ENCODE measurements at regions not wholly inside any gene's neighbourhood (a gene's known extent, or its start where the extent isn't known, plus 50 kb on each side); places are given as distances from the start of the nearest gene placed in this dataset.
A peak's percentile ranks its signal among the peaks of the same experiment; 100 is the strongest.

- Histone ChIP-seq H3K4me1 (no peaks in the 10 kb centered on the region), H3K27ac (no peak overlapping the region), H3K9me3 (no peaks in the 10 kb centered on the region), H3K36me3 (no peaks in the 10 kb centered on the region), H3K4me3 (no peak overlapping the region), H3K27me3 (no peaks in the 10 kb centered on the region)
- TF ChIP-seq POLR2A (IDR thresholded peaks at IDR 0.05) (no peak), CTCF (IDR thresholded peaks at IDR 0.05 in 4 of 5, conservative IDR thresholded peaks at IDR 0.05 in 1 of 5) (no peak)
- intact Hi-C loops (cut with DNase I; ENCODE audit: low total_unique reads): no loop called here
- ATAC-seq (no peak), DNase-seq (no peak)
- in situ Hi-C loops (cut with MboI; ENCODE audit: low sequenced_read_pairs in 4 of 4): no loop called here
Observed at GRCh38 chr5:7105358-7105757, 290.6 kb upstream of the ADCY2 start.

GRCh38 chr5:7117961-7118360, 278.0 kb upstream of the ADCY2 start:
- Histone ChIP-seq H3K4me3 (no peak overlapping the region), H3K36me3 (no peaks in the 10 kb centered on the region), H3K4me1 (no peaks in the 10 kb centered on the region), H3K9me3 (no peaks in the 10 kb centered on the region), H3K27me3 (no peaks in the 10 kb centered on the region), H3K27ac (no peak overlapping the region)
- TF ChIP-seq CTCF (IDR thresholded peaks at IDR 0.05 in 4 of 5, conservative IDR thresholded peaks at IDR 0.05 in 1 of 5) (no peak), POLR2A (IDR thresholded peaks at IDR 0.05) (no peak)
- ATAC-seq: no peak
- in situ Hi-C loops (cut with MboI; ENCODE audit: low sequenced_read_pairs in 4 of 4) (no loop called here), intact Hi-C loops (cut with DNase I; ENCODE audit: low total_unique reads) (no loop called here)
- no peak for DNase-seq

GRCh38 chr5:7131680-7132079, 264.3 kb upstream of the ADCY2 start:
- Histone ChIP-seq H3K4me3 (no peak overlapping the region), H3K36me3 (no peaks in the 10 kb centered on the region), H3K9me3 (no peaks in the 10 kb centered on the region), H3K27ac (no peak overlapping the region), H3K27me3 (no peaks in the 10 kb centered on the region), H3K4me1 (no peaks in the 10 kb centered on the region)
- DNase-seq (no peak), ATAC-seq (no peak)
- in situ Hi-C loops (cut with MboI; ENCODE audit: low sequenced_read_pairs in 4 of 4): no loop called here
- intact Hi-C loops (cut with DNase I; ENCODE audit: low total_unique reads): no loop called here
- TF ChIP-seq POLR2A (IDR thresholded peaks at IDR 0.05) (no peak), CTCF (IDR thresholded peaks at IDR 0.05 in 4 of 5, conservative IDR thresholded peaks at IDR 0.05 in 1 of 5) (no peak)

GRCh38 chr5:7146886-7147285, 249.1 kb upstream of the ADCY2 start:
- in situ Hi-C loops (cut with MboI; ENCODE audit: low sequenced_read_pairs in 4 of 4) (no loop called here), intact Hi-C loops (cut with DNase I; ENCODE audit: low total_unique reads) (no loop called here)
- Histone ChIP-seq H3K9me3 (no peaks in the 10 kb centered on the region), H3K36me3 (no peaks in the 10 kb centered on the region), H3K4me3 (no peak overlapping the region), H3K4me1 (no peaks in the 10 kb centered on the region), H3K27ac (no peak overlapping the region), H3K27me3 (no peaks in the 10 kb centered on the region)
- DNase-seq (no peak), ATAC-seq (no peak)
- TF ChIP-seq POLR2A (IDR thresholded peaks at IDR 0.05) (no peak), CTCF (IDR thresholded peaks at IDR 0.05 in 4 of 5, conservative IDR thresholded peaks at IDR 0.05 in 1 of 5) (no peak)

GRCh38 chr5:7157083-7157482, 238.9 kb upstream of the ADCY2 start:
- TF ChIP-seq CTCF (IDR thresholded peaks at IDR 0.05 in 4 of 5, conservative IDR thresholded peaks at IDR 0.05 in 1 of 5) (no peak), POLR2A (IDR thresholded peaks at IDR 0.05) (no peak)
- no peaks in the 10 kb centered on the region for H3K4me1 ChIP-seq
- in situ Hi-C loops (cut with MboI; ENCODE audit: low sequenced_read_pairs in 4 of 4): no loop called here

More at GRCh38 chr5:7157083-7157482, 238.9 kb upstream of the ADCY2 start:
- no peak overlapping the region for H3K27ac ChIP-seq
- ATAC-seq (no peak), DNase-seq (no peak)
- H3K36me3 ChIP-seq: no peaks in the 10 kb centered on the region
- H3K27me3 ChIP-seq: no peaks in the 10 kb centered on the region
- H3K4me3 ChIP-seq: peak overlapping the region in 1 of 4 donors; percentile 25
- peaks cover 0 to 5% (median 0%) of the 10 kb centered on the region in 3 donors for H3K9me3 ChIP-seq
- intact Hi-C loops (cut with DNase I; ENCODE audit: low total_unique reads): no loop called here

Measured in gastrocnemius medialis (tissue), 4 donors.